C4-2B (cell line): ENCODE measurements at regions not wholly inside any gene's neighbourhood (a gene's known extent, or its start where the extent isn't known, plus 50 kb on each side); places are given as distances from the start of the nearest gene placed in this dataset.

ENCODE experiments used
- ZFX ChIP-seq: fragments of 450-650 bp; IDR thresholded peaks from 2 replicates; pipeline ENCODE4 v1.6.1; 2017
- TF ChIP-seq, protein P1 (sequence below): fragments of 450-650 bp; conservative IDR thresholded peaks from 2 replicates; pipeline ENCODE4 v1.5.1; 2017; ENCODE audit warnings: mild to moderate bottlenecking

- TF ChIP-seq, protein P1, sequence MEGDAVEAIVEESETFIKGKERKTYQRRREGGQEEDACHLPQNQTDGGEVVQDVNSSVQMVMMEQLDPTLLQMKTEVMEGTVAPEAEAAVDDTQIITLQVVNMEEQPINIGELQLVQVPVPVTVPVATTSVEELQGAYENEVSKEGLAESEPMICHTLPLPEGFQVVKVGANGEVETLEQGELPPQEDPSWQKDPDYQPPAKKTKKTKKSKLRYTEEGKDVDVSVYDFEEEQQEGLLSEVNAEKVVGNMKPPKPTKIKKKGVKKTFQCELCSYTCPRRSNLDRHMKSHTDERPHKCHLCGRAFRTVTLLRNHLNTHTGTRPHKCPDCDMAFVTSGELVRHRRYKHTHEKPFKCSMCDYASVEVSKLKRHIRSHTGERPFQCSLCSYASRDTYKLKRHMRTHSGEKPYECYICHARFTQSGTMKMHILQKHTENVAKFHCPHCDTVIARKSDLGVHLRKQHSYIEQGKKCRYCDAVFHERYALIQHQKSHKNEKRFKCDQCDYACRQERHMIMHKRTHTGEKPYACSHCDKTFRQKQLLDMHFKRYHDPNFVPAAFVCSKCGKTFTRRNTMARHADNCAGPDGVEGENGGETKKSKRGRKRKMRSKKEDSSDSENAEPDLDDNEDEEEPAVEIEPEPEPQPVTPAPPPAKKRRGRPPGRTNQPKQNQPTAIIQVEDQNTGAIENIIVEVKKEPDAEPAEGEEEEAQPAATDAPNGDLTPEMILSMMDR = no peak
- no peak for TF ChIP-seq ZFX
Observed at GRCh38 chr2:222136106-222136630, 162.6 kb downstream of the PAX3 start.
